RWPE1 (cell line): ENCODE measurements at regions not wholly inside any gene's neighbourhood (a gene's known extent, or its start where the extent isn't known, plus 50 kb on each side); places are given as distances from the start of the nearest gene placed in this dataset.
A peak's percentile ranks its signal among the peaks of the same experiment; 100 is the strongest.

Experiments
- CTCF ChIA-PET: fragments of 350-600 bp; sonication (Branson Sonifier 250); formaldehyde crosslinking; extraction: SDS; loops from one replicate; lab custom pipeline; 2021; lab: Yijun Ruan, JAX
- POLR2A ChIA-PET: fragments of 400-600 bp; formaldehyde crosslinking; extraction: SDS; loops from one replicate; lab custom pipeline; 2020; ENCODE audit warnings: antibody characterized with exemption; ENCODE audit not compliant: low non-redundant PET; lab: Yijun Ruan, JAX
- DNase-seq: peaks from one replicate; pipeline ENCODE4 v3.0.0; 2012; ENCODE audit warnings: low spot score
- H3K27ac ChIP-seq: fragments of 450-650 bp; 2 replicates; pipeline ENCODE4 v1.5.1; 2017
- CTCF ChIP-seq: fragments of 450-650 bp; conservative IDR thresholded peaks from 2 replicates; pipeline ENCODE4 v1.5.1; 2017; ENCODE audit warnings: low read depth, mild to moderate bottlenecking

GRCh38 chr11:112439614-112440013 lies 179.0 kb upstream of the PLET1 start:
- CTCF ChIA-PET, result no interaction called here
- no peak for TF ChIP-seq CTCF
- no peak for DNase-seq
- POLR2A ChIA-PET, result no interaction called here
- H3K27ac ChIP-seq, result no peak overlapping the region

- H3K27ac ChIP-seq, result no peak overlapping the region
- no peak for DNase-seq
- TF ChIP-seq CTCF, result no peak
- ChIA-PET POLR2A (no interaction called here), CTCF (interaction anchor here (0.6 kb wide), 1 partner anchor 225 kb away, joined by 10 read pairs; no protein-coding TSS in a partner anchor)
Measured at GRCh38 chr11:112440518-112440917, 179.9 kb upstream of the PLET1 start.

- ChIA-PET POLR2A (no interaction called here), CTCF (no interaction called here)
- TF ChIP-seq CTCF, result no peak
- H3K27ac ChIP-seq, result no peak overlapping the region
- DNase-seq, result no peak
Measured at GRCh38 chr11:112448168-112448567, 187.5 kb upstream of the PLET1 start.

GRCh38 chr11:112448806-112449205 lies 188.1 kb upstream of the PLET1 start:
- POLR2A ChIA-PET, result no interaction called here
- no peak overlapping the region for H3K27ac ChIP-seq
- no peak for TF ChIP-seq CTCF
- no peak for DNase-seq
- CTCF ChIA-PET, result interaction anchor here (0.7 kb wide), 1 partner anchor 536 kb away, joined by 6 read pairs; no protein-coding TSS in a partner anchor

GRCh38 chr11:112451250-112451649 lies 190.6 kb upstream of the PLET1 start:
- TF ChIP-seq CTCF, result no peak
- ChIA-PET POLR2A (no interaction called here), CTCF (no interaction called here)
- no peak overlapping the region for H3K27ac ChIP-seq
- no peak for DNase-seq

GRCh38 chr11:112453601-112454577 lies 193.2 kb upstream of the PLET1 start:
- H3K27ac ChIP-seq, result no peak overlapping the region
- peak; percentile 55 for DNase-seq
- ChIA-PET CTCF (interaction anchor here (0.6 to 1.2 kb wide), 3 partner anchors 8 to 134 kb away, joined by 3 to 4 read pairs (median 3); no protein-coding TSS in a partner anchor), POLR2A (no interaction called here)
- TF ChIP-seq CTCF, result no peak; the same call in 1 of the 2 replicates
